ENCODE measurements at regions not wholly inside any gene's neighbourhood (a gene's known extent, or its start where the extent isn't known, plus 50 kb on each side); places are given as distances from the start of the nearest gene placed in this dataset.

DNA sequence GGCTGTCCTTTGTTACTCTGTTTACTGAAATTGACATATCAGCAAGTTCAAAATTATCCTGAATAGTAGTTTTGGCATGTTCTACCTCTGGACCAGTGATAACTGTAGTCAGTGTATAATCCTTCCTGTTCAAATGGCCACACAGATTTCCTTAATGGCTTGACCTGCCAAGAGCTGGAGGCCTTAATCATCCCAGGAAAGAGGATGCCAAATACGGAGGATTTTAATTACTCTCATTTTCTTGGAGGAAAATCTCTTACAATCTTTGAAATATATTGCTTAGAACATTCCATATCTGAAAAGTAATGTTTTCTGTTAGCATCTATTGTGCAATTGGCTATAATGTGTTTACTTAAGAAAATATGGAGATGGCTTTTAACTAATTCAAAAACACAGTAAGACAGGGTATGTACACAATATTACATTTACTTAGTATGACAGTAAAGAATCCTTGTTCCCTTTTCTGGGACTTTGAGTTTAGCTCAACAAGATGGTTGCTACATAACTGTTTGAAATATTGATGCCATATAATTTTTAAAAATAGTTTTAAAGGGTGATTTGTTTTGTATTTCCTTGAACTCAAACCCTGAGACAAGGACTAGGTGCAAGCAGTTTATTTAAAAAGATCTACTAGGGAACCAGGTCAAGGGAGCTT, 68.9 kb upstream of the SELENOP start:
- TF ChIP-seq CEBPB (tag; IDR thresholded peaks at IDR 0.05) (peak; percentile 65), COPS2 (conservative IDR thresholded peaks at IDR 0.05) (no peak), PHF20 (IDR thresholded peaks at IDR 0.05; ENCODE audit: partially characterized antibody) (no peak), CBX1 (IDR thresholded peaks at IDR 0.05; ENCODE audit: low read depth) (no peak), BRCA1 (IDR thresholded peaks at IDR 0.05) (no peak), BRCA1 (CRISPR knock-in tag; IDR thresholded peaks at IDR 0.05) (no peak), ZNF316 (IDR thresholded peaks at IDR 0.05) (peak; percentile 23; the same call in 1 of the 2 replicates), ZKSCAN1 (IDR thresholded peaks at IDR 0.05; ENCODE audit: low read depth, low read length) (no peak), CEBPG (CRISPR knock-in tag; IDR thresholded peaks at IDR 0.05) (no peak), CEBPG (tag; conservative IDR thresholded peaks at IDR 0.05 in 1 of 2, IDR thresholded peaks at IDR 0.05 in 1 of 2) (peak; percentile 45 to 78; a peak in 3 of 4 replicates), SMARCC2 (IDR thresholded peaks at IDR 0.05; ENCODE audit: low read depth) (no peak), NFE2L1 (tag; IDR thresholded peaks at IDR 0.05; ENCODE audit: borderline replicate concordance, low read depth) (no peak), ZNF586 (CRISPR knock-in tag; conservative IDR thresholded peaks at IDR 0.05) (no peak), ZBTB8A (IDR thresholded peaks at IDR 0.05; ENCODE audit: partially characterized antibody) (no peak), ZNF431 (CRISPR knock-in tag; IDR thresholded peaks at IDR 0.05) (no peak)
- Histone ChIP-seq H3K27me3 (ENCODE audit: control insufficient read depth in 2 of 2, insufficient read depth in 2 of 2, low read length in 2 of 2) (no peaks in the 10 kb centered on the region), H3K4me3 (no peak overlapping the region), H3K79me2 (ENCODE audit: control insufficient read depth, insufficient read depth, low read length) (no peaks in the 10 kb centered on the region), H4K20me1 (replicated peaks; ENCODE audit: control insufficient read depth, insufficient read depth, low read length) (no peaks in the 10 kb centered on the region), H3K27ac (ENCODE audit: extremely low read depth, low read depth, low read length) (no peak overlapping the region), H3K4me2 (ENCODE audit: insufficient read depth, low read length) (no peak overlapping the region), H2AFZ (ENCODE audit: low read depth, low read length) (no peak overlapping the region), H3K9me3 (replicated peaks; ENCODE audit: control insufficient read depth, insufficient read depth, low read depth, low read length) (no peaks in the 10 kb centered on the region), H3K9ac (ENCODE audit: insufficient read depth in 1 of 2, low read depth in 2 of 2, low read length in 2 of 2) (no peak overlapping the region), H3K4me1 (replicated peaks in 1 of 2; ENCODE audit: control insufficient read depth in 2 of 2, insufficient read depth in 2 of 2, low read length in 2 of 2) (peaks cover 4 to 14% of the 10 kb centered on the region in 2 experiments; a peak in 4 of 5 replicates), H3K36me3 (ENCODE audit: control insufficient read depth, insufficient read depth, low read length) (no peaks in the 10 kb centered on the region), H3K9me1 (ENCODE audit: control insufficient read depth, insufficient read depth, low read length) (no peaks in the 10 kb centered on the region)
- ChIA-PET POLR2A (no interaction called here), CTCF (ENCODE audit: low intra/inter-chr PET ratio) (no interaction called here)
- in situ Hi-C loops (cut with MboI) (loop anchor here (25.0 kb wide), 1 partner anchor 293 kb away; no protein-coding TSS in a partner anchor), intact Hi-C loops (cut with micrococcal nuclease) (loop anchor here (10.0 kb wide), 3 partner anchors 226 to 876 kb away; partner anchors contain the start of gene GHR)
- DNase-seq (ENCODE audit: extremely low read depth in 1 of 4, low spot score in 3 of 4) (no peak), FAIRE-seq (no peak), ATAC-seq (no peak)
- no TSS peak for BruUV-seq (replicated peaks)
- WGBS (ENCODE audit: insufficient coverage, low coverage, missing lambda C conversion rate), result 9% methylated on average over 1 of the region's 1 CpG

All from K562 (cell line).